GM21528 (cell line): ENCODE measurements at regions not wholly inside any gene's neighbourhood (a gene's known extent, or its start where the extent isn't known, plus 50 kb on each side); places are given as distances from the start of the nearest gene placed in this dataset.

Experiments used
- ATAC-seq: cut with Tn5 transposase; IDR thresholded peaks from one replicate; pipeline ENCODE4 v1.9.1; 2021; ENCODE audit warnings: mild to moderate bottlenecking, moderate library complexity; ENCODE audit not compliant: unreplicated experiment, low FRiP score

DNA sequence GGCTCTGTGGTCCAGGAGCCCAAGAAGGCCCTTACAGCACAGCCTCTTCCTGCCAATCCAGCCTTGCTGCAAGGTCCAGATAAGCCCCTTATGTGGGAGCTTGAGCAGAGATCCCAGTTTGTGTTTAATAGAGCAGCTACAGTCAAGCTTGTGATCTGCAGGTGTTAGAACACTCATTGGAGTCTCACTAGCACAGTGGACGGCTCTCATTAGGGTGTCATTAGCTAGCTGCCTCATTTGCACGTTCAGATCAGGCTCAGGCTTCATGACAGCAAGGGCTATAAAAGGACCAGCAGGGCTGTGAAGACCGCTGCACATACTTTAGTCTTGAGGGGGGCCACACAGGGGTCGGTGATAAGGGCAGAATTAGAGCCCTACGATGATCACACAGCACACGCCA, 443.2 kb downstream of the RPS24 start:
- no peak for ATAC-seq

- no peak for ATAC-seq
These were observed 445.3 kb downstream of the RPS24 start for GRCh38 chr10:78478919-78479318.

GRCh38 chr10:78479467-78479866, 445.8 kb downstream of the RPS24 start:
- no peak for ATAC-seq

DNA sequence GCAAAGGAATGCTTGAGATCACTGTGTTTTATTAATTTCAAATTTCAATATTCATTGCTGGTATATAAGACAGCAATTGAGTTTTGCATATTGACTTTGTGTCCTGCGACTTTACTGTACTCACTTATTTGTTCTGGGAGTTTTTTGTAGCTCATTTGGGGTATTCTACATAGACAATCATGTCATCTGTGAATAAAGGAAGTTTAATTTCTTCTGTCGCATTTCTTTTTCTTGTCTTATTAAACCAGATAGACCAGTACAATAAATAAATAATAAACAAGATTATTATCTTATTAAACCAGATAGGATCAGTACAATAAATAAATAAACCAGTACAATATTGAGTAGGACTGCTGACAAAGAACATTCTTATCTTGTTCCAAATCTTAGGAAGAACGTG, 448.2 kb downstream of the RPS24 start:
- no peak for ATAC-seq

GRCh38 chr10:78483641-78484040, 450.0 kb downstream of the RPS24 start:
- ATAC-seq: no peak

GRCh38 chr10:78489034-78489433, 455.4 kb downstream of the RPS24 start:
- no peak for ATAC-seq

- no peak for ATAC-seq
These were observed 458.1 kb downstream of the RPS24 start for GRCh38 chr10:78491812-78492211.

DNA sequence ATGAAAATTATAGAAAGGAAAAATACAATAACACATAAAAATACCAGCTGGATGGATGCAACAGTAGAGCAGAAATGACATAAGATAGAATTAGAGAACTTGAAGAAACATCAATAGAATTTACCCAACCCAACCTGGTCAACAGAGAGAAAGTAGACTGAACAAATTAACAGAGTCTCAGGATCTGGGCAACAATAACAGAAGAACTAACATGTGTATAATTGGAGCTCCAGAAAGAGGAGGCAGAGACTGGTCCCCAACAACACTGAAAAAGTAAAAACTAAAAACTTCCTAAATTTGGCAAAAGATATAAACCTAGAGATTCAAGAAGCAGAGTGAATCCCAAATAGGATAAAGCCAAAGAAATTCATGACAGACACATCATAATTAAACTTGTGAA, 458.8 kb downstream of the RPS24 start:
- no peak for ATAC-seq

DNA sequence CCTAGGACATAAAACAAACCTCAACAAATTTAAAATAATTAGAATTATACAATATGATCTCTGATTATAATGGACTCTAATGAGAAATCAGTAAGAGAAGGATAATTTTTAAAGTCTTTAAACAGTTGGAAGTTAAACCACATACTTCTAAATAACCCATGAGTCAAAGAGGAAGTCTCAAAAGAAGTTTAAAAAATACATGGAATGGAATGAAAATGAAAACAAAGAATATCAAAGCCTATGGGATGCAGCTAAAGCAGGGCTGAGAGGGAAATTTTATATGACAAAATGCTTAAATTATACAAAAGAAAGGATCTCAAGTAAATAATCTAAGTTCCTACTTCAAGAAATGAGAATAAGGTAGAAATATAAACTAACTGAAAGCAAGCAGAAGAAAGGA, 460.5 kb downstream of the RPS24 start:
- no peak for ATAC-seq

DNA sequence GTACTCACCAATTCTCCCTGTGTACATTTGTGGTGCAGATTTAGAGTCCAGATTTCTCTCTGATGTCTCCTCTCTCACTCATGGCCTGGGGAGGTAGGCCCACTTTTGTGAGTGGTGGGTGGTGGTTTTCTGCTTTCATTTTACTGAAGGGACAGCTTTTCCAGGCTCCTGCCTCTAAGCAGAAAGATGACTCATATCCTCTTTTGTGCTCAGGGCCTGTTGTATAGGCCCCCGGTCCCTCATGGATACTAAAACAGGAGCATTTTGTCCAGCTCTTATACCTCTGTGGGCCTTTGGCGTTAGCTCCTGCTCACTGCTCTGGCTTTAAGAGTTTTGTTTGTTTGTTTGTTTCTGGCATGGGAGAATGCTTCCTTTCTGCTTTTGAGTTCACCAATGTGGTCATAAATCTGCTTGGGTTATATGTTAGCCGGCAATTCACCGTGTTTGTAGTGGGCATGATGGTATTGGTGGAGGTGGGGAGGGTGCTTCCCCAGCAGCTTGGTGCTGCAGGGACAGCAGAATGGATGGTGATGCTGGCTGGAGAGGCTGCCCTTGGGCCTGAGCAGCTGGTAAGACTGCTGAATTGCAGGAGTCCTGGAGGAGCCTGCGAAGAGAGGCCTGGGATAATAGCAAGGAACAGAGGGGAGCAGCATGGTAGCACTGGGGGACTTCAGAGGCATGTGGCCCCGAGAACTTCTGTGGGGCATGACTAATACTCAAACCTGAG, 468.7 kb downstream of the RPS24 start:
- ATAC-seq: no peak

GRCh38 chr10:78504181-78504580, 470.5 kb downstream of the RPS24 start:
- no peak for ATAC-seq

- no peak for ATAC-seq
These were observed 472.0 kb downstream of the RPS24 start for GRCh38 chr10:78505657-78506056.

DNA sequence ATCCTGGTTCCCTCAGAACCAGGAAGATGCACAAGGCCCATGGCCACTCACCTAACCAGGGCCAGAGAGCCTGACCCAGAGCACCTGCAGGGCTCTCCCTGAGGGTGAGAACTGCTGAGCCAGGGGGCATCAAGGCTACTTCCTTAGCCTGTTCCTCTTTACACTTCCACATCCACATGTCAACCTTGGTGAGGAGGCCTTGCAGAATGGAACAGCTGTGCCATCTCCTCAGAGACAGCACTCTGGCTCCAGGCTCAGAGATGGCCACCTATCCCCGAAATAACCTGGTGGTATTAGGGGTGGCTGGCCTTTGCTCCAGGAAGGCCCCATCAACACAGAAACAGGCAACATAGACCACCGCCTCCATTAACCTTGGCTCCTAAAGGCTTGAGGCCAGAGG, 473.0 kb downstream of the RPS24 start:
- no peak for ATAC-seq

- ATAC-seq: no peak
These were observed 474.0 kb downstream of the RPS24 start for GRCh38 chr10:78507510-78508160.

DNA sequence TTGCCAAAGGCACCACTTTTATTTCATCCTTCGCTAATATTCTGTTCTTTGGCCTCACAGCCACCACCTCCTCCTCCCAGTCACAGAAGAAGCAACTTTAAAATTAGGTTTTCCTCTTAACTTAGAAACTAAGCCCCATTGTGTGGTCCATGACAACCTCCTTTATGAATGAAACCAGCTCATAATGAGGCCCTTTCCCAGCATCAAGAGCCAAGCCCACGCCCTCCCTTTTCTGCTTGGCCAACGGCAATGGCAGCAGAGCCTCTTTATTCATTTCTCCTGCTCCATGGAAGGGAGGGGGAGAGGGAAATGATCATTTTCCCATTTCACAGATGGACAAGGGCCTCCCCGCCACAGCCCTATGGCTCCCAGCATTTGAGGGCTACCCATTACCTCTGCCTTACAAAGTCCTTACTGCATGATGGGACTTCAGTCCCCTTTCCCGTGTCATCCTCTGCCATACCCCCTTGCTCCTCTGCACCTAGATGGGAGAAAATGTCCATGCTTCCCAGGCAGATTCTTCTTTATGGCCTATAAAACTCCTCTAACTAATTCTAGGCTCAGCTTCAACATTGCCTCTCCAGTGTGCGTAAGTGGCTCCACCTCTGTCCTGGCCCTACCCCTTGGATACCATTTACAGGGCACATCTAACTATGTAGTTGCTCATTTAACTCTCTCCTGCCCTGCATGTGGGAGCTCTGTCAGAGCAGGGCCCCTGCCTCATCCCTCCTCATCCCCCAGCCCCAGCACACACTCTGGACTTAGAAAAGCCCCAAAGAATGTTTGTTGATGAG, 475.5 kb downstream of the RPS24 start:
- no peak for ATAC-seq

- ATAC-seq: no peak
These were observed 477.1 kb downstream of the RPS24 start for GRCh38 chr10:78510566-78511323.

GRCh38 chr10:78511324-78512204, 477.9 kb downstream of the RPS24 start:
- no peak for ATAC-seq

DNA sequence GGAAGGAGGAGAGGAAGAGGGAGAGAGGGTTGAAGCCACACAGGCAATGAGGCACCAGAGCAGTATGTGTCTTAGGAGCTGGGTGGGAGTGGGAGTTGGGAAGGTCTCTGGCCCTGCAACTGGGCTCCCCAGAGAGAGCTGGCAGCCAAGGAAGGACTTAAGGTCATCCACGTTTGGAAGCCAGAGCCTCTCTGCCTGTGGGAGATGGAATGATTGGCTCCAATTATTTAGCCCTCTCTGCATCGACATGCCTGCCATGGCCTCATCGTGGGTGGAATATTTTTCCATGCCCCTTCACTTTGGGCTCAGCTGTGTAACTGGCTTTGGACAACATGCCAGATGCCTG, 478.5 kb downstream of the RPS24 start:
- no peak for ATAC-seq

DNA sequence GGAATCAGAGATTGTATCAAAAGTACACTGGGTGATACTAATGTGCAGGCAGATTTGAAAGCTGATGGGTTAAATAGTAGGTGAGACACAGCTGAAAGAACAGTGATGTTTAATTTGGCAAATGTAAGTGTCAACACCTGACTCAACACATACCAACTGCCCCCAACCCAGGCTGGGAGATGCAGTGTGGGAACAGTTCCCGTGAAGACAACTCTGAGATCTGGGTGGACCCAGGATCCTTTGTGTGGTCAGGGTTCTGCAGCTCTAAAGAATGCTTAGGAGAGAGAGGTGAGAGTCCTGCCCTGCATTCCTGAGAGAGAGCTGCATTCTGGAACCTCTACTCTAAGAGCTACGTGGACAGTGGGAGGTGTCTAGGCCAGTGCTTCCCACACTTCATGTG, 479.7 kb downstream of the RPS24 start:
- no peak for ATAC-seq

- ATAC-seq: no peak
These were observed 480.3 kb downstream of the RPS24 start for GRCh38 chr10:78513986-78514385.
